ENCODE measurements at regions not wholly inside any gene's neighbourhood (a gene's known extent, or its start where the extent isn't known, plus 50 kb on each side); places are given as distances from the start of the nearest gene placed in this dataset.

DNA sequence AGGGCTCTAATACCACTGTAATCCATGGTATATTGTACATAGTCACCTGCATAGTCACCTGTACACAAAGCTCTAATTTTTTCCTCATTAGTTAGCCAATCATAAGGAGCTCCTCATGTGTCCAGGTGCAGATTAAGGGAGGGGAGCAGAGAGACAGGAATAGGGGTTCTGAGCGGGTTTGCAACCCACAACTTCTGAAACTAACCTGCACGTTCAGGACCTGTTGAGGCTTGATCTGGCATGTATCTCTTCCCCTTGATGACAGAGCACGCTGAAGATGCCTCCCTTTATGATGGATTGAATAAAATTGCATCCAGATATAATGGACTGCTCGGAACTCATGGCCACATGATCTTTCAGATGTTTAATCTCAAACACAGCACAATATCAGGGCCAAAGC is 144.0 kb upstream of the PRNP start:
- TF ChIP-seq, protein P1, sequence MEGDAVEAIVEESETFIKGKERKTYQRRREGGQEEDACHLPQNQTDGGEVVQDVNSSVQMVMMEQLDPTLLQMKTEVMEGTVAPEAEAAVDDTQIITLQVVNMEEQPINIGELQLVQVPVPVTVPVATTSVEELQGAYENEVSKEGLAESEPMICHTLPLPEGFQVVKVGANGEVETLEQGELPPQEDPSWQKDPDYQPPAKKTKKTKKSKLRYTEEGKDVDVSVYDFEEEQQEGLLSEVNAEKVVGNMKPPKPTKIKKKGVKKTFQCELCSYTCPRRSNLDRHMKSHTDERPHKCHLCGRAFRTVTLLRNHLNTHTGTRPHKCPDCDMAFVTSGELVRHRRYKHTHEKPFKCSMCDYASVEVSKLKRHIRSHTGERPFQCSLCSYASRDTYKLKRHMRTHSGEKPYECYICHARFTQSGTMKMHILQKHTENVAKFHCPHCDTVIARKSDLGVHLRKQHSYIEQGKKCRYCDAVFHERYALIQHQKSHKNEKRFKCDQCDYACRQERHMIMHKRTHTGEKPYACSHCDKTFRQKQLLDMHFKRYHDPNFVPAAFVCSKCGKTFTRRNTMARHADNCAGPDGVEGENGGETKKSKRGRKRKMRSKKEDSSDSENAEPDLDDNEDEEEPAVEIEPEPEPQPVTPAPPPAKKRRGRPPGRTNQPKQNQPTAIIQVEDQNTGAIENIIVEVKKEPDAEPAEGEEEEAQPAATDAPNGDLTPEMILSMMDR (IDR thresholded peaks at IDR 0.05) = no peak
- TF ChIP-seq POLR2A (IDR thresholded peaks at IDR 0.05) = no peak
- H3K36me3 ChIP-seq = no peaks in the 10 kb centered on the region
- intact Hi-C loops (cut with DNase I; ENCODE audit: low total_unique reads) = no loop called here

DNA sequence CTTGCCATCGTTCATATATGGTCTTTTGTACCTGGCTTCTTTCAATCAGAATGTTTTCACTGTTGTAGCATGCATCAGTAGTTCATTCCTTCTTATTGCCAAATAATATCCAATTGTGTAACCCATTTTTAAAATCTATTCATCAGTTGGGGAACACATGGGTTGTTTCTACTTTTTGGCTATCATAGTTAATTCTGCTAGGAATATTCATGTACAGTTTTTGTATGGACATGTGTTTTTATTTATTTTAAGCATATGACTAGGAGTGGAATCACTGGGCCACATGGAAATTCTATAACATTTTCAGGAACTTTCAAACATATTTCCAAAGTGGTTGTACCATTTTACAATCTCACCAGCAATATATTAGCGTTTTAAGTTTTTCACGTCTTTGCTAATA is 151.9 kb upstream of the PRNP start:
- Histone ChIP-seq H3K9me3 (peaks cover 0 to 8% of the 10 kb centered on the region in 2 donors), H3K36me3 (no peaks in the 10 kb centered on the region), H3K27ac (no peak overlapping the region), H3K27me3 (no peaks in the 10 kb centered on the region), H3K4me1 (no peaks in the 10 kb centered on the region), H3K4me3 (no peak overlapping the region)
- TF ChIP-seq, protein P1 (IDR thresholded peaks at IDR 0.05) = no peak
- no peak for TF ChIP-seq POLR2A (IDR thresholded peaks at IDR 0.05)
- intact Hi-C loops (cut with DNase I; ENCODE audit: low total_unique reads) = no loop called here
- DNase-seq = no peak

More for the DNA sequence above, 144.0 kb upstream of the PRNP start:
- no peaks in the 10 kb centered on the region for H3K9me3 ChIP-seq
- DNase-seq = no peak
- H3K27me3 ChIP-seq = no peaks in the 10 kb centered on the region
- H3K4me1 ChIP-seq = no peaks in the 10 kb centered on the region
- H3K4me3 ChIP-seq = no peak overlapping the region
- H3K27ac ChIP-seq = no peak overlapping the region

DNA sequence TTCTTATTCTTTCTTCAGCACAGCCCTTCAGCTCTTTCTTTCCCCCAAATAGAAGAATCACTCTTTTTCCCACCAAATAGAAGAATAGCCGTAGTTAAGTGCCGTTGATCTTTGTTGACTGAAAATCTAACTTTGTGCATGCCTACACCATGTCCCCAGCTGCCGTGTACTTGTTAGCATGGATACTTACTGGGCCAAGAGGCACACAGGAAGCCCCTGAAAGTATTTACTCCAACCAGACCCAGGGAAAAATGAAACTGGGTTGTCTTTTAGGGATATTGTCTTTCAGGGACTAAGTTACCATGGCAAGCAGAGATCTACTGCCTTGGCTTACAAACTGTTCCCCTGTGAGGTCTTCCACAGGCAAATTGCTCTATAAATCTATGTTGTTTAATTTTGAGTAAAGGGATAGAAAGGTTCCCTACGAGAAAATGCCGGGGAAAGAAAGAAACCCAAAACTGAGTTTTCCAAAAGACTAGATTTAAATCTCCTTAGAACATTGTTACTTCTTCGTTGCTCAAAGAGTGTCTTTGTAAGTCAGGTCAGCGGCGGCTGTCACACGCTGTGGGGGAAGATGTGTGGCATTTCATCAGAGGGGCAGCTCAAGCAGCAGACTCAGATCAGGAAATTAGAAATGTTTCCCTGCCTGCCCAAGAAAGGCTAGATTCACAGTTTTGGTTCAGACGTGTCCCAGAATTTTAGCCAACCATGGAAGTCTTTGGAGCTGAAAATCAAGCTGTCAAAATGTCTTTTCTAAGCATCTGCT is 152.7 kb upstream of the PRNP start:
- intact Hi-C loops (cut with DNase I; ENCODE audit: low total_unique reads) = no loop called here
- Histone ChIP-seq H3K36me3 (no peaks in the 10 kb centered on the region), H3K27ac (no peak overlapping the region), H3K27me3 (no peaks in the 10 kb centered on the region), H3K9me3 (peaks cover 0 to 11% of the 10 kb centered on the region in 2 donors), H3K4me3 (no peak overlapping the region), H3K4me1 (no peaks in the 10 kb centered on the region)
- DNase-seq = no peak
- TF ChIP-seq, protein P1 (IDR thresholded peaks at IDR 0.05) = no peak
- TF ChIP-seq POLR2A (IDR thresholded peaks at IDR 0.05) = no peak

DNA sequence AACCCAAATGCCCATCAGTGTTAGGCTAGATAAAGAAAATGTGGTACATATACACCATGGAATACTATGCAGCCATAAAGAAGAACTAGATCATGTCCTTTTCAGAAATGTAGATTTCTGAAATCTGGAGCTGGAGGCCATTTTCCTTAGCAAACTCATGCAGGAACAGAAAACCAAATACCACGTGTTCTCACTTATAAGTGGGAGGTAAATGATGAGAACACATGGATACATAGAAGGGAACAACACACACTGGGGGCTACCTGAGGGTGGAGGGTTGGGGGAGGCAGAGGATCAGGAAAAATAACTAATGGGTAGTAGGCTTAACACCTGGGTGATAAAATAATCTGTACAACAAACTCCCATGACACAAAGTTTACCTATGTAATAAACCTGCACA is 153.5 kb upstream of the PRNP start:
- Histone ChIP-seq H3K4me1 (no peaks in the 10 kb centered on the region), H3K27me3 (no peaks in the 10 kb centered on the region), H3K4me3 (no peak overlapping the region), H3K9me3 (peaks cover 0 to 11% of the 10 kb centered on the region in 2 donors), H3K36me3 (no peaks in the 10 kb centered on the region), H3K27ac (no peak overlapping the region)
- DNase-seq = no peak
- intact Hi-C loops (cut with DNase I; ENCODE audit: low total_unique reads) = no loop called here
- TF ChIP-seq, protein P1 (IDR thresholded peaks at IDR 0.05) = no peak
- no peak for TF ChIP-seq POLR2A (IDR thresholded peaks at IDR 0.05)

DNA sequence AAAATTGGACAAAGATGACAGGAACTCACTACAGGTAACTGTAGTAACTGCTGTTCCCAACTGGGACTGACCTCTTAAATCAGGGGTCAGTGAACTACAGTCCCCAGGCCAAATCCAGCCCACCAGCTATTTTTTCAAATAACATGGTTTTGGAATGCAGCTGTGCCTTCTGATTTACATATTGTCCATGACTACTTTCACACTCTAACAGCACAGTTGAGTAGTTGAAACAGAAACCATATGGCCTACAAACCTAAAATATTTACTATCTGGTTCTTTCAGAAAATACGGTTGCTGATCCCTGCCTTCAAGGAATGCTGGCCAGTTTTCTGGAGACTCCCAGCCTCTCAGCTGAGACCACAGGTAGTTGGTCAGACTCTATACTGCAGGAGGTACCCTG is 161.5 kb upstream of the PRNP start:
- Histone ChIP-seq H3K9me3 (peaks cover 0 to 8% of the 10 kb centered on the region in 2 donors), H3K27ac (no peak overlapping the region), H3K36me3 (no peaks in the 10 kb centered on the region), H3K27me3 (no peaks in the 10 kb centered on the region), H3K4me3 (no peak overlapping the region), H3K4me1 (no peaks in the 10 kb centered on the region)
- intact Hi-C loops (cut with DNase I; ENCODE audit: low total_unique reads) = no loop called here
- DNase-seq = no peak
- TF ChIP-seq, protein P1 (IDR thresholded peaks at IDR 0.05) = no peak
- no peak for TF ChIP-seq POLR2A (IDR thresholded peaks at IDR 0.05)

Measured in uterus (tissue), 3 donors.